Suprapubic skin (tissue), 3 donors: ENCODE measurements at regions not wholly inside any gene's neighbourhood (a gene's known extent, or its start where the extent isn't known, plus 50 kb on each side); places are given as distances from the start of the nearest gene placed in this dataset.

Experiments used
- POLR2AphosphoS5 ChIP-seq, 3 donors: sonication (generic); formaldehyde crosslinking; IDR thresholded peaks; one replicate each; pipeline ENCODE4 v1.6.1; 2017; ENCODE audit warnings: antibody characterized with exemption in 3 of 3
- TF ChIP-seq, protein P1 (sequence below), 2 donors: fragments of 200-600 bp in 1 of 2; fragments of 450-650 bp in 1 of 2; sonication (generic) in 1 of 2; IDR thresholded peaks; one replicate each; pipeline ENCODE4 v1.5.1; 2016 to 2019; ENCODE audit warnings: antibody characterized with exemption in 2 of 2, mild to moderate bottlenecking in 1 of 2, moderate library complexity in 1 of 2

DNA sequence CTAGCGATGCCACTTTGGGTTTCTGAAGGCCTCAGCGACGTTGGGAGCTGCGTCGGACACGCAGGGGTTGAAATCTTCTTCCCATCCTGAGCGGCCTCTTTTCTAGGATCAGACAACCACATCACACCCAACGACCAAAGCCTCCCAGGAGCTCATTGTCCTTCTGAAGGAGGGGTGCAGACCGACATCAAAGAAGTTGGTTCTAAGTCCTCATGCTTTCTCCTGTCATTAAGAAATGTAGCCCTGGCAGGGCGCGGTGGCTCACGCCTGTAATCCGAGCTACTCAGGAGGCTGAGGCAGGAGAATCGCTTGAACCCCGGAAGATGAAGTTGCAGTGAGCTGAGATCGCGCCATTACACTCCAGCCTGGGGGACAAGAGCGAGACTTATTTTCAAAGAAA lies 1681.9 kb downstream of the TP53TG3F start:
- no peak for TF ChIP-seq POLR2AphosphoS5 (IDR thresholded peaks at IDR 0.05)
- TF ChIP-seq, protein P1, sequence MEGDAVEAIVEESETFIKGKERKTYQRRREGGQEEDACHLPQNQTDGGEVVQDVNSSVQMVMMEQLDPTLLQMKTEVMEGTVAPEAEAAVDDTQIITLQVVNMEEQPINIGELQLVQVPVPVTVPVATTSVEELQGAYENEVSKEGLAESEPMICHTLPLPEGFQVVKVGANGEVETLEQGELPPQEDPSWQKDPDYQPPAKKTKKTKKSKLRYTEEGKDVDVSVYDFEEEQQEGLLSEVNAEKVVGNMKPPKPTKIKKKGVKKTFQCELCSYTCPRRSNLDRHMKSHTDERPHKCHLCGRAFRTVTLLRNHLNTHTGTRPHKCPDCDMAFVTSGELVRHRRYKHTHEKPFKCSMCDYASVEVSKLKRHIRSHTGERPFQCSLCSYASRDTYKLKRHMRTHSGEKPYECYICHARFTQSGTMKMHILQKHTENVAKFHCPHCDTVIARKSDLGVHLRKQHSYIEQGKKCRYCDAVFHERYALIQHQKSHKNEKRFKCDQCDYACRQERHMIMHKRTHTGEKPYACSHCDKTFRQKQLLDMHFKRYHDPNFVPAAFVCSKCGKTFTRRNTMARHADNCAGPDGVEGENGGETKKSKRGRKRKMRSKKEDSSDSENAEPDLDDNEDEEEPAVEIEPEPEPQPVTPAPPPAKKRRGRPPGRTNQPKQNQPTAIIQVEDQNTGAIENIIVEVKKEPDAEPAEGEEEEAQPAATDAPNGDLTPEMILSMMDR (IDR thresholded peaks at IDR 0.05): no peak
